ENCODE measurements at regions not wholly inside any gene's neighbourhood (a gene's known extent, or its start where the extent isn't known, plus 50 kb on each side); places are given as distances from the start of the nearest gene placed in this dataset.

DNA sequence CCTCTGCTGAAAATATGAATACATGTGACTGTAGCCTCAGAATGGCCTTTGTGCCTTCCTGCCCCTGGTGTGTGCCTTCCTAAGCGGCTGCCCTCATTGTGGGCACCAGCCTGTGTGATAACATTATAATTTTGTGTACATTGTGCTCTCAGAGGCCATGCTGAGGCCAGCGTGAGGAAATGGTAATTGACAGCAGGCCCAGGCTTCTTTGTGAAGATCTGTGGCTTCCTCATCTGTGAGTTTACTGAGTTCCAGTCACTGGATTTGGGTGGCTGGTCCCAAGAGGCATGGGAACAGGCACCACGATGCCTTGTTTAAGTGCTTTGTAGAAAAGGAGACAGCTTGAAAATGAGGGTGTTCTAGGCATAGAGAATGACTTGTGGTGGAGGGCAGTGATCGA lies 389.3 kb downstream of the OMA1 start:
- Histone ChIP-seq H3K4me1 (peaks cover 0 to 24% (median 1%) of the 10 kb centered on the region in 12 donors), H3K36me3 (no peaks in the 10 kb centered on the region), H3K4me3 (no peak overlapping the region), H3K9me3 (no peaks in the 10 kb centered on the region), H3K27ac (peak overlapping the region in 2 of 12 donors; percentile 40 to 48), H3K27me3 (no peaks in the 10 kb centered on the region)
- intact Hi-C loops (cut with DNase I): loop anchor here in 3 of 10 donors (5.0 to 10.0 kb wide), 3 partner anchors 82 to 735 kb away; partner anchors contain the start of gene DAB1 (in 3 of the 3)
- ATAC-seq (no peak), DNase-seq (no peak)
- no peak for TF ChIP-seq POLR2A (IDR thresholded peaks at IDR 0.05)
- TF ChIP-seq, protein P1, sequence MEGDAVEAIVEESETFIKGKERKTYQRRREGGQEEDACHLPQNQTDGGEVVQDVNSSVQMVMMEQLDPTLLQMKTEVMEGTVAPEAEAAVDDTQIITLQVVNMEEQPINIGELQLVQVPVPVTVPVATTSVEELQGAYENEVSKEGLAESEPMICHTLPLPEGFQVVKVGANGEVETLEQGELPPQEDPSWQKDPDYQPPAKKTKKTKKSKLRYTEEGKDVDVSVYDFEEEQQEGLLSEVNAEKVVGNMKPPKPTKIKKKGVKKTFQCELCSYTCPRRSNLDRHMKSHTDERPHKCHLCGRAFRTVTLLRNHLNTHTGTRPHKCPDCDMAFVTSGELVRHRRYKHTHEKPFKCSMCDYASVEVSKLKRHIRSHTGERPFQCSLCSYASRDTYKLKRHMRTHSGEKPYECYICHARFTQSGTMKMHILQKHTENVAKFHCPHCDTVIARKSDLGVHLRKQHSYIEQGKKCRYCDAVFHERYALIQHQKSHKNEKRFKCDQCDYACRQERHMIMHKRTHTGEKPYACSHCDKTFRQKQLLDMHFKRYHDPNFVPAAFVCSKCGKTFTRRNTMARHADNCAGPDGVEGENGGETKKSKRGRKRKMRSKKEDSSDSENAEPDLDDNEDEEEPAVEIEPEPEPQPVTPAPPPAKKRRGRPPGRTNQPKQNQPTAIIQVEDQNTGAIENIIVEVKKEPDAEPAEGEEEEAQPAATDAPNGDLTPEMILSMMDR (IDR thresholded peaks at IDR 0.05): no peak
- WGBS, 4 donors: 60 to 70% (median 66%) methylated on average over 4 of the region's 4 CpGs

DNA sequence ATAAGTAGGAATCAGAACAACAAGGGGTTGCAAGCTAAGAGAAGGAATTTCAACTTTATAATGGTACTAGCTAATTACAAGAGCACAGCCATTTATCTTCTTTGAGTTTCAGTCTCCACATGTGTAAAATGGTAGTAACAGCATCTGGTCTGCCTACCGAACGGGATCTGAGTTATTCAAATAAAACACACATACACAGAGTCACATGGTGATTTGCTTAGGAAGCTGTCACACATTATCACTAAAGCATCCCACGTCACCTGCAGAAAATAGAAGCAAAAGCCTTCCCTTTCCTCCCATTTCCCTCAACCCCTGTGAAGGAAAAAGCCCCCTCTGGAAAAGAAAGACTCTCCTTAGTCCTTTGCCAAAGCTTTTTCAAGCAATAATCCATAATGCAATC lies 389.7 kb downstream of the OMA1 start:
- TF ChIP-seq, protein P1 (IDR thresholded peaks at IDR 0.05): no peak
- TF ChIP-seq POLR2A (IDR thresholded peaks at IDR 0.05): no peak
- Histone ChIP-seq H3K4me3 (no peak overlapping the region), H3K27me3 (no peaks in the 10 kb centered on the region), H3K36me3 (no peaks in the 10 kb centered on the region), H3K4me1 (peaks cover 0 to 24% (median 1%) of the 10 kb centered on the region in 12 donors), H3K27ac (peak overlapping the region in 2 of 12 donors; percentile 40 to 48), H3K9me3 (no peaks in the 10 kb centered on the region)
- no peak for ATAC-seq
- WGBS, 4 donors: 44 to 58% (median 48%) methylated on average over 3 of the region's 3 CpGs
- intact Hi-C loops (cut with DNase I): loop anchor here in 3 of 10 donors (5.0 to 10.0 kb wide), 3 partner anchors 82 to 735 kb away; partner anchors contain the start of gene DAB1 (in 3 of the 3)
- no peak for DNase-seq

DNA sequence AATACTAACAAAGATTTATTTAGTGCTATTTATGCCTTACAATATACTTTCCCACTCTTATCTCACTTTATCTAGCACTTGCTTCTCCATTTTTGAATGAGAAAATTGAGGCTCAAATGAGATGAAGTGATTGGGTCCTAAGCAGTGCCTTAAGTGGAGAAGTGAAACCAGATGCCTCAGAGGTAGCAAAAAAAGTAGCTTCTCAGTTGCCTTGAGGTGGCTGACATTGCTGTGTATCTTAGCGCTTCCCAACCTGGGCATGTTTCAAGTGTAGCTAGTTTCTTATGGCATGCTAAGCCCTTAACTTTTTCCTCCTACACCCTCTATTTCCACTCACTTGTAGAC lies 390.4 kb downstream of the OMA1 start:
- Histone ChIP-seq H3K9me3 (no peaks in the 10 kb centered on the region), H3K4me1 (peaks cover 0 to 24% (median 1%) of the 10 kb centered on the region in 12 donors), H3K36me3 (no peaks in the 10 kb centered on the region), H3K27me3 (no peaks in the 10 kb centered on the region), H3K4me3 (no peak overlapping the region), H3K27ac (peak overlapping the region in 5 of 12 donors; percentile 1 to 48 (median 38))
- TF ChIP-seq, protein P1 (IDR thresholded peaks at IDR 0.05): no peak
- TF ChIP-seq POLR2A (IDR thresholded peaks at IDR 0.05): no peak
- intact Hi-C loops (cut with DNase I): loop anchor here in 3 of 10 donors (5.0 to 10.0 kb wide), 3 partner anchors 81 to 734 kb away; partner anchors contain the start of gene DAB1 (in 3 of the 3)
- ATAC-seq (no peak), DNase-seq (no peak)
- 85 to 96% (median 94%) methylated on average over 1 of the region's 1 CpG for WGBS, 4 donors

DNA sequence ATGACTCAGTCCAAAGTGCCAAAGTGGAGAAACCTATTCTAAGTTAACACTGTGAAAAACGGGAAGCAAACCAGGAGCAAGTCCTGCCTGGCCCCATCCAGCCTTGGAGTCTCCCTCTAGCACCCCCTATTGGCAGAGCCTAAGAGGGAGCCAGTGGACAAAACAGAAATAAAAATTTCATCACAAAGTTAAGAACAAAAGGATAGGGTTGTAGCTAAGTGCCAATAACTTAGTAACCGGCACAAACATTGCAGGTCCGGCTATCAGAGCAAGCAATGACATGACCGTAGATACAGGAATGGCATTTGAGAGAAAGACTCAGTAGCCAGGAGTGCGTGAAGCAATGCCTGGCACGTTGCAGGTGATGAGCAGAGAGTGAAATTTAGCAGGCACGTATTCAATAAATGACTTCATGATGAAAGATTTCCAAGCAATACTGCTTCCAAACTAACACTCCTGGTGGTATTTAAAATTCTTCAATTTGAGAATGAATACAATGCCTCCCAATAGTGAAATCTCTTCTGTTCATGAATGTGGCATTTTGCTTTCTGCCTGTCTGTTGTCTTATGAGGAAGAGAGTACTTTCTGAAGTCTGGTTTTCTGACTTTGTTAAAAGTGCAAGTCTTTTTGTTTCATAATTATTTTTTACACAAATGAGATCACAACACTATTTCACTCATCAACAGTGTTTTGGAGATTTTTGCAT lies 391.0 kb downstream of the OMA1 start:
- intact Hi-C loops (cut with DNase I): loop anchor here in 3 of 10 donors (5.0 to 10.0 kb wide), 3 partner anchors 81 to 733 kb away; partner anchors contain the start of gene DAB1 (in 3 of the 3)

More for the DNA sequence above, 391.0 kb downstream of the OMA1 start:
- no peaks in the 10 kb centered on the region for H3K27me3 ChIP-seq
- ATAC-seq: peak; percentile 90 to 96 (median 94)
- H3K36me3 ChIP-seq: no peaks in the 10 kb centered on the region
- H3K9me3 ChIP-seq: no peaks in the 10 kb centered on the region
- TF ChIP-seq, protein P1 (IDR thresholded peaks at IDR 0.05): peak; percentile 42 to 68 (median 56)
- no peak for TF ChIP-seq POLR2A (IDR thresholded peaks at IDR 0.05)
- peak in 4 of 5 donors; percentile 30 to 68 (median 58) for DNase-seq
- H3K4me1 ChIP-seq: peaks cover 0 to 24% (median 1%) of the 10 kb centered on the region in 12 donors
- H3K27ac ChIP-seq: peak overlapping the region in 6 of 12 donors; percentile 33 to 48 (median 42)
- no peak overlapping the region for H3K4me3 ChIP-seq
- WGBS, 4 donors: 33 to 43% (median 39%) methylated on average over 7 of the region's 7 CpGs
